HepG2 (cell line): ENCODE measurements at regions not wholly inside any gene's neighbourhood (a gene's known extent, or its start where the extent isn't known, plus 50 kb on each side); places are given as distances from the start of the nearest gene placed in this dataset.

Experiments
- RFX5 ChIP-seq: IDR thresholded peaks from 2 replicates; pipeline ENCODE4 v1.6.1; 2011; ENCODE audit warnings: low read depth, low read length, improper control_type of control experiment
- SOX6 ChIP-seq, 2 experiments: fragments of 450-650 bp in 1 of 2; sonication (generic) in 1 of 2; formaldehyde crosslinking in 1 of 2; IDR thresholded peaks; 2 replicates each; pipeline versions ENCODE4 v1.4.0 to v1.6.1; 2017 to 2020; ENCODE audit warnings: antibody characterized with exemption in 1 of 2, mild to moderate bottlenecking in 1 of 2, missing genetic modification reagents in 1 of 2
- TCF7L2 ChIP-seq: IDR thresholded peaks from 2 replicates; pipeline ENCODE4 v1.6.1; 2011; ENCODE audit warnings: mild to moderate bottlenecking, low read depth, low read length, moderate library complexity
- ZNF572 ChIP-seq: sonication (generic); formaldehyde crosslinking; IDR thresholded peaks from 2 replicates; pipeline ENCODE4 v1.5.1; 2020; ENCODE audit warnings: mild to moderate bottlenecking, missing genetic modification reagents

- TF ChIP-seq ZNF572, result no peak
- no peak for TF ChIP-seq SOX6 (IDR thresholded peaks at IDR 0.05)
- TF ChIP-seq SOX6 (CRISPR knock-in tag; IDR thresholded peaks at IDR 0.05), result no peak
- no peak for TF ChIP-seq TCF7L2
- TF ChIP-seq RFX5, result no peak
These were observed 626.9 kb upstream of the PTGER4 start for GRCh38 chr5:40052808-40053207.
